TTC549 (cell line): ENCODE measurements at regions not wholly inside any gene's neighbourhood (a gene's known extent, or its start where the extent isn't known, plus 50 kb on each side); places are given as distances from the start of the nearest gene placed in this dataset.
"Not testable (repeated sequence)": the region's sequence is repeated elsewhere in the genome, so short reads cannot be mapped to it uniquely, and the experiment has no call there.

Experiments used
- FAIRE-seq: peaks from 2 replicates; lab custom pipeline; 2012; peaks lifted over from hg19 to GRCh38; lab: Jason Lieb, UNC

DNA sequence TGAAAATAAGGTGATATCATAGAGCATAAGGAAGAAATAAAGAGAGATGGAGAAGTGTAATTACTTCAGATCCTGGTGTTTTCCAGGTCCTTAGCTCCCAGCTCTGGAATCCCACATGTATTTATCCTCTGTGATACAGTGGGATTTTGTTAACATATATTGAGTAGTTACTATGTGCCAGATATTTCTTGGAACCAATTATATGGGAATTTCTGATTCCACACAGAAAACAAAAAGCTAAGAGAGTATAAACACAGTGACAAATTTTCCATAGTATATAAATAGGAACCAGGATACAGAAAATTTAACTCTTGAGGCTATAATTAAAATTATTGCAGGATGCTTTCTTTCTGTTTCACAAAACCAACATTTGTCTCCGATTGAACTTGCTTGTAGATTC is 1067.5 kb downstream of the PCDH7 start:
- no peak for FAIRE-seq

- no peak for FAIRE-seq
These were observed 1068.5 kb downstream of the PCDH7 start for GRCh38 chr4:31788676-31789075.

GRCh38 chr4:31791666-31792065 is 1071.5 kb downstream of the PCDH7 start:
- FAIRE-seq = no peak

GRCh38 chr4:31793907-31794306 is 1073.7 kb downstream of the PCDH7 start:
- FAIRE-seq = no peak

DNA sequence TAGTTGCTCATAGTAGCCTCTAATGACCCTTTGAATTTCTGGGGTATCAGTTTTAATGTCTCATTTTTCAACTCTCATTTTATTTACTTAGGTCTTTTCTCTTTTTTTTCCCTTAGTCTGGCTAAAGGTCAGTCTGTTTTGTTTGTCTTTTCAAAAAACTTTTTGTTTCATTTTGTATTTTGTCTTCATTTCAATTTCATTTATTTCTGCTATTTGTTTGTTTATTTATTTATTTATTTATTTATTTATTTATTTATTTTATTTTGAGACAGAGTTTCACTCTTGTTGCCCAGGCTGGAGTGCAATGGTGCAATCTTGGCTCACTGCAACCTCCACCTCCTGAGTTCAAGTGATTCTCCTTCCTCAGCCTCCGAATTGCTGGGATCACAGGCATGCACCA is 1076.9 kb downstream of the PCDH7 start:
- not testable (repeated sequence) for FAIRE-seq

DNA sequence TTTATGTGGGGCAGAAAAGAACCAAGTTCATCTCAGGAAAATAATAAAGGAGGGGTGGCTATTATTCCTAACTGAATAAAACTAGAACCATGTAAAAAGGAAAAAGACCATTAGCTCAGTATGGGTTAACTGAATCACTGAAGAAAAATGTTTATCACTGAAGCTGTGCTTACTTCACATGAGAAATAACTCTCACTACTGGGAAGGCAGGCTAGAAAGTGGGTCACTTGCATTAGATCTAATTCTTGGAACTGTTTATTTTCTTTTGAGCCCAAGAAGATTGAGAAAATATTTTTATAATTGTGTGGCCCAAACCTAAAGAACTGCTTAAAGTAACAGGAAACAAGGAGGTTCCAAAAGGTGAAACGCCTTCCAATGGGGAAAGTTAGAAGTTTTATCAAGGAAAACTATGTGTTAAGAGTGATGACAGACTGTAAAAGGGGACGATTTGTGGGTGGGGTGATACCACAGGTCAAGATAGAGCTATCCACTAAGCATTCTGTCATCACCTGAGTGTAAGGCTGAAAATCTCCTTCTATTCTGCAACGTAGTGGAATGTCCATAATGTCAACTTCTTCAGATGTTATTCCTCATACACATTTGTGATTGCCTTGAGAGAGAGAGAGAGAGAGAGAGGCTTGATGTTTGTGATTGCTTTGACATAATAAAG is 1083.5 kb downstream of the PCDH7 start:
- no peak for FAIRE-seq

GRCh38 chr4:31807036-31807435 is 1086.9 kb downstream of the PCDH7 start:
- no peak for FAIRE-seq

- no peak for FAIRE-seq
These were observed 1124.2 kb downstream of the PCDH7 start for GRCh38 chr4:31844350-31844749.

DNA sequence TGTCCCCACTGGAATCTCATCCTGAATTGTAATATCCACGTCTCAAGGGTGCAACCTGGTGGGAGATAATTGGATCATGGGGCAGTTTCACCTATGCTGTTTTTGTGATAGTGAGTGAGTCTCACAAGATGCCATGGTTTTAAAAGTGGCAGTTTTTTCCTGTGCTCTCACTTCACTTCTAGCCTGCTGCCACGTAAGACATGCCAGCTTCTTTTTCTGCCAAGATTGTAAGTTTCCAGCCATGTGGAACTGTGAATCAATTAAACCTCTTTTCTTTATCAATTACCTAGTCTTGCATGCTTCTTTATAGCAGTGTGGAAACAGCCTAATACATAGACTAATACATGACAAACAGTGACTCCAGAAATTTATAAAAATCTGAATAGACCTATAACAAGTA is 1131.8 kb downstream of the PCDH7 start:
- no peak for FAIRE-seq

- no peak for FAIRE-seq
These were observed 1157.3 kb downstream of the PCDH7 start for GRCh38 chr4:31877429-31877828.

DNA sequence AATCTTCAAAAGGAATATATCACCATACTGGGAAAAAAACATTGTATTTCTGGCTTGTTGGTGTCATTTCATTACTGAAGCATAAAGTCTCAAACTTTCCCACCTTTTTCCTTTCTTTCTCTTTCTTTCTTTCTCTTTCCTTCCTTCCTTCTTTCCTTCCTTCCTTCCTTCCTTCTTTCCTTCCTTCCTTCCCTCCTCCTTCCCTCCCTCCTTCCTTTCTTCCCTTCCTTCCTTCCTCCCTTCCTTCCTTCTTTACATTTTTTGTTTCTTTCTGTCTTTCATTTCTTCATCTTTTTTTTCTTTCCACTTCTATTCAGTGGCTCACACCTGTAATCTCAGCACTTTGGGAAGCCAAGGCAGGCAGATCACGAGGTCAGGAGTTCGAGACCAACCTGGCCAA is 1160.7 kb downstream of the PCDH7 start:
- FAIRE-seq = not testable (repeated sequence)

- FAIRE-seq = no peak
These were observed 1176.2 kb downstream of the PCDH7 start for GRCh38 chr4:31896349-31896748.

DNA sequence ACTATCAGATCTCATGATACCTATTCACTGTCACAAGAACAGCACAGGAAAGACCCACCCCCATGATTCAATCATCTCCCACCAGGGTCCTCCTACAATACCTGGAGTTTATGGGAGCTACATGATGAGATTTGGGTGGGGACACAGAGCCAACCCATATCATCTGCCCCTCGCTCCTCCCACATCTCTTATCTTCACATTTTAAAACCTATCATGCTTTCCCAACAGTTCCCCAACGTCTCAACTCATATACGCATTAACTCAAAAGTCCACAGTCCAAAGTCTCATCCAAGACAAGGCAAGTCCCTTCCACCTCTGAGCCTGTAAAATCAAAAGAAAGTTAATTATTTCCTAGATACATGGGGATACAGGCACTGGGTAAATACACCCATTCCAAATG is 1185.2 kb downstream of the PCDH7 start:
- FAIRE-seq = no peak

DNA sequence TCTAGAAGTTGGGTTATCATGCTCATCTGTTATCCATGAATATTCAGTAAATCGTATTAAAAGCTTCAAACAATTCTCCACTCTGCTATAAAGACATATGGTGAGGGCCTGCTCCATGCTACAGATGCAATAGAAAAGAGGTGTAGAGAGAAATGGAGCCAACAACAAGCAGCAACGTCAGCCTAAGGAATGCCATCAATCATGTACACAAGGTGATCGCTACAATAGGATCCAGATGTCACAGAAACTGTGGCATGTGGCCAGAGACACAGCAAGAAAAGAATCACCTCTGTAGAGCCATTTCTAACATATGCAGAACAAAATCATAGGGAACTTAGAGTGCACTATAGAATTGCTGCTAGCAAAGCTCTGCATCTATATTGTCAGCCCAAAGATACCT is 1188.1 kb downstream of the PCDH7 start:
- FAIRE-seq = no peak

GRCh38 chr4:31917334-31917733 is 1197.2 kb downstream of the PCDH7 start:
- FAIRE-seq = no peak

DNA sequence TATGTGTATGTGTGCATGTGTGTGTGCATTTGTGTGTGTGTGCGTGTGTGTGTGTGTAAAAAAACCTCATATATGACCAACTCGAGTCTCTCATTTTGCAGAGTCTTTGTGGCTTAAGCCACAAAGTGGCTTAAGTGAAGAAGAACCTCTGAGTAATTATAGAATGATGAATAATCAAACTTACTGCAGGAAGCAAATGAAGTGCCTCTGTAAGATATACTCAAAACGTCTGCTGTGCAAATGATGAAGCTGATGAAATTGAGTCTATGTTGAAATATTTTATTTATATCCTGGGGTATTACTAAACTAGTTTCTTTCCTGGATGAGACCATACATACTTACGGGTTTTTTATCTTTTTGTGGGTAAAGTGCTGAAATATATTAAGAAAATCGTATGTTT is 1198.7 kb downstream of the PCDH7 start:
- FAIRE-seq = no peak

DNA sequence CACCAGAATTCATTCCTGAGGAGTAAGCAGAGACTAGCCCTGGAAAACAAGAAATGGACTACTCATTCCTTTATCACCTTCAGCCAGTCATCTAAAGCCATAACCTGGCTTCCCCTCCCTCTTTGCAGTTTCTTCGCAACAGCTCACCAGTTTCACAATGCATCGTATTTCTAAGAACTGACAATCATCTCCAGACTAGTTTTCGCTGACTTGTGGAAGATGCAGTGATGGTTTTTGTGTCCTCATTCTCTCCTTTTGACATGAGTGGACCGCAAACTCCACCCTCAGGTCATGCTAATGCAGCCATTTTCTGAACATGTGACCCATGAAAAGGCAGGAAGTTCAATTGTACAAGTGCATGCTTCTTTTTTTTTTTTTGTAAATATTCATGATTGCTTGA is 1203.5 kb downstream of the PCDH7 start:
- FAIRE-seq = no peak

DNA sequence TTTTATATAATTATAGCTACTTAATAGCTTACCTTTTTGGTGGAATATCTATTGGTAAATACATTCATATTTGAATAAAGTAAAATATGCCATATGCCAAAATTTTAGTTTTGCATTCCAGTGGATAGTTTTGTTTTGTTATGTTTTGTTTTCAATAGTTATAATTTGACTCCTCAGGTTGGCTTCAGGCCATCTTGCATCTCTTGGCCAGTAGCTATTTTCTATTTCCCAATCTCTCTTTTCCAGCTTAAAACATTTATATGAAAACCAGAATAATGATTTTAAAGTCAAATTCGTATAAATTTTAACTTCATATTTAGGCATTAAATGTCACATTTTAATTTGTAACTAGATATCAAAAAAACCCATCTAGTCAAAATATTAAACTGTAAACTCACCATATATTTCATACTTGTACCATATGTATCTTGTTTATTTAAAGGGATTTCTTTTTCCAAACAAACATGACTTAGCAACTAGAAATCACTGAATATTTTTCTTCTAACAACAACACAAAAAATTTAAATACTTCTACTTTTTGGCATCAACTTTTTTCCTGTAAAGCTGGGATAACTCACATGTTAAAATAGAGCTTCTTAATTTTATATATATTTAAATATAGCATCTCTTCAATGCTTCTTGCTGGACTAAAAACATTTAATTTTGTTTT is 1209.6 kb downstream of the PCDH7 start:
- FAIRE-seq = no peak

- no peak for FAIRE-seq
These were observed 1226.3 kb downstream of the PCDH7 start for GRCh38 chr4:31946456-31946855.

DNA sequence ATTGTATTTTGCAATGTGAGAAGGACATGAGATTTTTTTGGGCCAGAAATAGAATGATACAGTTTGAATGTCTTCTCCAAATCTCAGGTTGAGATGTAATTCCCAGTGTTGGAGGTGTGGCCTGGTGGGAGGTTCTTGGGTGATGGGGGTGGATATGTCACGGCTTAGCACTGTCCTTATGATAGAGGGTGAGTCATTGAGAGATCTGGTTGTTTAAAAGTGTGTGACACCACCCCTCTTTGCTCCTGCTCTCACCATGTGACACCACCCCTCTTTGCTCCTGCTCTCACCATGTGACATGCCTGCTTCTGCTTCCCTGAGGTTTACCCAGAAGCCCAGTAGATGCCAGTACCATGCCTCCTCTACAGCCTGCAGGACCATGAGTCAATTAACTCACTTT is 1226.9 kb downstream of the PCDH7 start:
- no peak for FAIRE-seq

DNA sequence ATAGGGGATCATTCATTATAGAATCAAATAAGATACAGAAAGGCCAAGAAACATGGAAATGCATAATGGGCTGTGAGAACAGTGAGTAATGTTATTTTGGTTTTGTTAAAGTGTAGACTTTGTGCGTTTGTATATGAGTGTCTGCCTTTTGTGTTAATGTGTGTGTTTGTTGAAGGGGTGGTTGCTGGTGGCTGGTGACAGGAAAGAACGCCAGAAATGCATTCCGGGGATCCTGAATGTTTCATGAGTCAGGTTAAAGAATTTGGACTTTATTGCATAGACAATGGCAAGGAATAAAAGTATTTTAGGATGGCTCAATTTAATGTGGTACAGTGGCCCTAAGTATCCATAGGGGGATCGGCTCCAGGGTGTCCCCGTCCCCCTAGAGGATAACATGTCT is 1228.9 kb downstream of the PCDH7 start:
- no peak for FAIRE-seq

- no peak for FAIRE-seq
These were observed 1235.2 kb downstream of the PCDH7 start for GRCh38 chr4:31955346-31955745.

DNA sequence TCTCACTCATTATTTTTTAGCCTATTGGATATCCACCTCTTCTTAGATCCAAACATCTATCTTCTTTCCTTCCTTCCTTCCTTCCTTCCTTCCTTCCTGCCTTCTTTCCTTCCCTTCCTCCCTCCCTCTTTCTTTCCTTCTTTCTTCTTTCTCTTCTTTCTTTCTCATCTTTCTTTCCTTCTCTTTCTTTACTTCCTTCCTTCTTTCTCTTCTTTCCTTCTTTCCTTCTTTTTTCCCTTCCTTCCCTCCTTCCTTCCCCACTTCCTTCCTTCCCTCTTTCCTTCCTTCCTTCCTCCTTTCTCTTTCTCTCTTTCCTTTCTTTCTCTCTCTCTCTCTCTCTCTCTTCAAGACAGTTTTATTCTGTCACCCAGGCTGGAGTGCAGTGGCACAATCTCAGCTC is 1239.8 kb downstream of the PCDH7 start:
- no peak for FAIRE-seq

DNA sequence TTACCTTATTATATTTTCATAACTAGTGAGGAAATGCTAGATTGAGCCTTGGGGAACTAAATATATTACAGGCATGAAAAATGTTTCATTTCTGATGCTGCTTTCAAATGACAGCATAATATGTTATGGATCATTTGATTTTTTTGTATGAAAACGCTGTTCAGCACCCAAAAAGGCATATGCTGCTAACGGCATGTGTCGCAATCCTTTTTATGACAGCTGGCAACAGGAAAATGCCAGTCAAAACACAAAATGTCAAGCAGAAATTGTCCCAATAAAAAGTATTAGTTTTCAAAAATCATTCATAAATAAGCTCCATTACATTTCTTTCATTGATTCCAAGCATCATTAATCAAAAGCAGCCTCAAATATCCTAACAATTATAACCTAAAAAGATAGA is 1244.5 kb downstream of the PCDH7 start:
- no peak for FAIRE-seq
